HepG2 (cell line): ENCODE measurements at regions not wholly inside any gene's neighbourhood (a gene's known extent, or its start where the extent isn't known, plus 50 kb on each side); places are given as distances from the start of the nearest gene placed in this dataset.

Source experiments
- ATAC-seq: fragments of 200-7000 bp; cut with Tn5 transposase; 3 replicates; pipeline ENCODE4 v1.9.1; 2020; ENCODE audit warnings: mild to moderate bottlenecking, moderate library complexity
- BruUV-seq: library from RNA; stranded (reverse); fragments of 400-500 nt; replicated peaks from 2 replicates; lab custom pipeline; 2021; lab: Mats Ljungman, UMichigan
- CTCF ChIA-PET: fragments of 300-600 bp; formaldehyde crosslinking; extraction: SDS; loops from one replicate; lab custom pipeline; 2021; ENCODE audit warnings: low total read pairs, inconsistent platforms, low intra/inter-chr PET ratio; lab: Yijun Ruan, JAX
- POLR2A ChIA-PET: fragments of 350-600 bp; sonication (Branson Sonifier 250); formaldehyde crosslinking; loops from one replicate; lab custom pipeline; 2020; ENCODE audit warnings: antibody characterized with exemption, inconsistent platforms; lab: Yijun Ruan, JAX
- DNase-seq: peaks from one replicate; pipeline ENCODE4 v3.0.0-alpha.2; 2015; ENCODE audit warnings: low spot score
- FAIRE-seq: peaks from 3 replicates; lab custom pipeline; 2011; peaks lifted over from hg19 to GRCh38; lab: Jason Lieb, UNC
- H2AFZ ChIP-seq: one replicate; pipeline ENCODE4 v1.6.1; 2011; ENCODE audit warnings: low read length, inconsistent platforms
- H3K27ac ChIP-seq: fragments of 300-600 bp; 3 replicates; pipeline ENCODE4 v1.8.0; 2011; ENCODE audit warnings: mixed run types, mild to moderate bottlenecking, mixed read lengths, low read length, inconsistent platforms; ENCODE audit not compliant: insufficient read depth; ENCODE audit errors: extremely low read length
- H3K27me3 ChIP-seq, 2 experiments: fragments of 200-600 bp in 1 of 2; 2 replicates in 1 of 2; 3 replicates in 1 of 2; pipeline versions ENCODE4 v1.6.0 to v1.8.0; 2011; ENCODE audit warnings: low read length in 2 of 2, mild to moderate bottlenecking in 2 of 2, moderate library complexity in 2 of 2, inconsistent platforms in 1 of 2; ENCODE audit not compliant: insufficient read depth in 2 of 2, control insufficient read depth in 1 of 2
- H3K36me3 ChIP-seq, 2 experiments: fragments of 200-600 bp in 1 of 2; replicated peaks in 1 of 2; 2 replicates in 1 of 2; 3 replicates in 1 of 2; pipeline versions ENCODE4 v1.5.1 to v1.8.0; 2011; ENCODE audit warnings: low read length in 2 of 2, inconsistent platforms in 1 of 2; ENCODE audit not compliant: insufficient read depth in 2 of 2, control insufficient read depth in 1 of 2
- H3K4me1 ChIP-seq: 2 replicates; pipeline ENCODE4 v1.5.1; 2012; ENCODE audit warnings: low read length, inconsistent platforms; ENCODE audit not compliant: insufficient read depth
- H3K4me2 ChIP-seq: 2 replicates; pipeline ENCODE4 v1.6.0; 2011; ENCODE audit warnings: low read depth, low read length, inconsistent platforms
- H3K4me3 ChIP-seq, 3 experiments: fragments of 200-600 bp in 1 of 3; sonication (generic), shearing (Covaris generic) in 1 of 3; replicated peaks in 1 of 3; 2 replicates each; pipeline ENCODE4 v1.5.1; 2011 to 2016; ENCODE audit warnings: low read length in 3 of 3, inconsistent platforms in 2 of 3, low read depth in 2 of 3, mild to moderate bottlenecking in 2 of 3, control low read depth in 1 of 3, mixed read lengths in 1 of 3; ENCODE audit not compliant: insufficient read depth in 1 of 3
- H3K79me2 ChIP-seq: one replicate; pipeline ENCODE4 v1.6.1; 2011; ENCODE audit warnings: low read length, inconsistent platforms; ENCODE audit not compliant: insufficient read depth
- H3K9ac ChIP-seq: 2 replicates; pipeline ENCODE4 v1.6.0; 2011; ENCODE audit warnings: mild to moderate bottlenecking, low read depth, low read length, inconsistent platforms; ENCODE audit not compliant: insufficient read depth
- H3K9me3 ChIP-seq: 2 replicates; pipeline ENCODE4 v1.5.1; 2012; ENCODE audit warnings: mild to moderate bottlenecking, low read length
- H4K20me1 ChIP-seq: 2 replicates; pipeline ENCODE4 v1.6.0; 2011; ENCODE audit warnings: inconsistent platforms, mild to moderate bottlenecking, low read length, moderate library complexity; ENCODE audit not compliant: insufficient read depth
- EHMT2 ChIP-seq: fragments of 200-600 bp; sonication (generic); IDR thresholded peaks from 2 replicates; pipeline ENCODE4 v1.7.0; 2017; ENCODE audit warnings: antibody characterized with exemption, low read depth, low read length, borderline replicate concordance
- MED8 ChIP-seq: sonication (generic); formaldehyde crosslinking; IDR thresholded peaks from 2 replicates; pipeline ENCODE4 v1.8.1; 2023; ENCODE audit warnings: mild to moderate bottlenecking, missing genetic modification reagents; ENCODE audit not compliant: insufficient replicate concordance
- NR2C2 ChIP-seq: sonication (generic); formaldehyde crosslinking; IDR thresholded peaks from 2 replicates; pipeline ENCODE4 v1.4.0; 2020; ENCODE audit warnings: missing genetic modification reagents, mild to moderate bottlenecking, moderate library complexity, borderline replicate concordance
- RELA ChIP-seq: sonication (generic); formaldehyde crosslinking; IDR thresholded peaks from 2 replicates; pipeline ENCODE4 v1.4.0; 2020; ENCODE audit warnings: missing genetic modification reagents
- SAFB2 ChIP-seq: sonication (generic); formaldehyde crosslinking; IDR thresholded peaks from 2 replicates; pipeline ENCODE4 v1.5.1; 2020; ENCODE audit warnings: missing genetic modification reagents, low read depth, mild to moderate bottlenecking, borderline replicate concordance
- ZMYM4 ChIP-seq: sonication (generic); formaldehyde crosslinking; IDR thresholded peaks from 2 replicates; pipeline ENCODE4 v1.8.1; 2023; ENCODE audit warnings: mild to moderate bottlenecking, missing genetic modification reagents
- ZNF713 ChIP-seq: sonication (generic); formaldehyde crosslinking; IDR thresholded peaks from 2 replicates; pipeline ENCODE4 v1.4.0; 2020; ENCODE audit warnings: mild to moderate bottlenecking, missing genetic modification reagents
- ZNF747 ChIP-seq: sonication (generic); formaldehyde crosslinking; IDR thresholded peaks from 2 replicates; pipeline ENCODE4 v1.8.1; 2023; ENCODE audit warnings: missing genetic modification reagents, mild to moderate bottlenecking, borderline replicate concordance
- ZNF773 ChIP-seq: sonication (generic); formaldehyde crosslinking; IDR thresholded peaks from 2 replicates; pipeline ENCODE4 v1.4.0; 2020; ENCODE audit warnings: missing genetic modification reagents, borderline replicate concordance
- ZNF841 ChIP-seq: sonication (generic); formaldehyde crosslinking; IDR thresholded peaks from 2 replicates; pipeline ENCODE4 v1.8.1; 2023; ENCODE audit warnings: missing genetic modification reagents, borderline replicate concordance
- ZSCAN21 ChIP-seq: sonication (generic); formaldehyde crosslinking; IDR thresholded peaks from 2 replicates; pipeline ENCODE4 v1.8.0; 2022; ENCODE audit warnings: mild to moderate bottlenecking, missing genetic modification reagents, moderate library complexity, borderline replicate concordance
- WGBS: methylation state at CpG from one replicate; pipeline ENCODE4 v1.1.6; 2017; ENCODE audit warnings: low lambda C conversion rate; 5-methylcytosine and 5-hydroxymethylcytosine counted together
- in situ Hi-C: cut with HindIII; loops from 2 replicates; pipeline ENCODE4 v1.10.0; 2017; ENCODE audit warnings: low pct_unique_long_range_greater_than_20kb; ENCODE audit not compliant: extremely low pct_ligation_motif_present
- intact Hi-C: fragments of 100-400 bp; cut with micrococcal nuclease; formaldehyde crosslinking; loops from one replicate; pipeline ENCODE4 v1.10.0; 2022; ENCODE audit not compliant: unreplicated experiment
- TF ChIP-seq, protein P1 (sequence below): sonication (generic); formaldehyde crosslinking; IDR thresholded peaks from 2 replicates; pipeline ENCODE4 v1.4.0; 2020; ENCODE audit warnings: mild to moderate bottlenecking, missing genetic modification reagents
- TF ChIP-seq, protein P2 (sequence below): sonication (generic); formaldehyde crosslinking; conservative IDR thresholded peaks from 2 replicates; pipeline ENCODE4 v1.4.0; 2020; ENCODE audit warnings: missing genetic modification reagents

DNA sequence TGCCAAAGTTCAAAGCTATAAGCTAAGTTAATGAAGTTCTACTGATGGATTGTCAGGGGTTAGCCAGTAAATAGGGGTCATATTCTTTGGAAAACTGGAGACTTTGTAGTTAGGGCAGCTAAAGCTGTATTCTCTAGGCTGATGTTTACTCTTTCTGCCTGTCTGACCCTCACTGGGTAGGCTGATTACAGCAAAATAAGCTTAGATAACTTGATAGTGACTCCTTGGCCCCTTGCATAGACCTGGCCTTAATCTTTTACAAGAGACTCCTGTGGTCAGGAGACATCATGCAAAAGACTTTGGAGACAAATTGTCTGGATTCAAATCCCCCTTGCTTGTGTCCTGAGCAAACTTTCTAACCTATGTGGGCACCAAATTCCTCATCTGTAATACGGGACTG, 314.4 kb upstream of the MSX2 start:
- H3K4me3 ChIP-seq = no peak overlapping the region
- POLR2A ChIA-PET = no interaction called here
- DNase-seq (no peak), ATAC-seq (no peak), FAIRE-seq (no peak)
- no peak for TF ChIP-seq ZNF713 (CRISPR knock-in tag)
- no peak for TF ChIP-seq RELA (CRISPR knock-in tag)
- no peak for TF ChIP-seq ZMYM4
- TF ChIP-seq EHMT2 = no peak
- TF ChIP-seq NR2C2 (CRISPR knock-in tag) = no peak
- TF ChIP-seq, protein P1, sequence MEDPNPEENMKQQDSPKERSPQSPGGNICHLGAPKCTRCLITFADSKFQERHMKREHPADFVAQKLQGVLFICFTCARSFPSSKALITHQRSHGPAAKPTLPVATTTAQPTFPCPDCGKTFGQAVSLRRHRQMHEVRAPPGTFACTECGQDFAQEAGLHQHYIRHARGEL = no peak
- TF ChIP-seq ZNF773 (CRISPR knock-in tag) = no peak
- no peak for TF ChIP-seq ZNF841
- no peak for TF ChIP-seq ZSCAN21 (CRISPR knock-in tag)
- TF ChIP-seq, protein P2, sequence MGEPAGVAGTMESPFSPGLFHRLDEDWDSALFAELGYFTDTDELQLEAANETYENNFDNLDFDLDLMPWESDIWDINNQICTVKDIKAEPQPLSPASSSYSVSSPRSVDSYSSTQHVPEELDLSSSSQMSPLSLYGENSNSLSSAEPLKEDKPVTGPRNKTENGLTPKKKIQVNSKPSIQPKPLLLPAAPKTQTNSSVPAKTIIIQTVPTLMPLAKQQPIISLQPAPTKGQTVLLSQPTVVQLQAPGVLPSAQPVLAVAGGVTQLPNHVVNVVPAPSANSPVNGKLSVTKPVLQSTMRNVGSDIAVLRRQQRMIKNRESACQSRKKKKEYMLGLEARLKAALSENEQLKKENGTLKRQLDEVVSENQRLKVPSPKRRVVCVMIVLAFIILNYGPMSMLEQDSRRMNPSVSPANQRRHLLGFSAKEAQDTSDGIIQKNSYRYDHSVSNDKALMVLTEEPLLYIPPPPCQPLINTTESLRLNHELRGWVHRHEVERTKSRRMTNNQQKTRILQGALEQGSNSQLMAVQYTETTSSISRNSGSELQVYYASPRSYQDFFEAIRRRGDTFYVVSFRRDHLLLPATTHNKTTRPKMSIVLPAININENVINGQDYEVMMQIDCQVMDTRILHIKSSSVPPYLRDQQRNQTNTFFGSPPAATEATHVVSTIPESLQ (CRISPR knock-in tag) = no peak
- TF ChIP-seq SAFB2 (CRISPR knock-in tag) = no peak
- TF ChIP-seq MED8 (CRISPR knock-in tag) = no peak
- no peak for TF ChIP-seq ZNF747 (CRISPR knock-in tag)
- no peaks in the 10 kb centered on the region for H3K36me3 ChIP-seq
- intact Hi-C loops (no loop called here), in situ Hi-C loops (no loop called here)
- WGBS = 0% methylated on average over 1 of the region's 1 CpG
- no peak overlapping the region for H3K9ac ChIP-seq
- no peaks in the 10 kb centered on the region for H3K79me2 ChIP-seq
- no peaks in the 10 kb centered on the region for H3K4me1 ChIP-seq
- no peak overlapping the region for H2AFZ ChIP-seq
- BruUV-seq = no TSS peak
- H3K4me2 ChIP-seq = no peak overlapping the region
- H3K9me3 ChIP-seq = no peaks in the 10 kb centered on the region
- H3K27me3 ChIP-seq = peaks cover 0 to 3% of the 10 kb centered on the region in 2 experiments; a peak in 1 of 5 replicates
- no peaks in the 10 kb centered on the region for H4K20me1 ChIP-seq
- no peak overlapping the region for H3K27ac ChIP-seq
- CTCF ChIA-PET = no interaction called here
